ENCODE measurements at regions not wholly inside any gene's neighbourhood (a gene's known extent, or its start where the extent isn't known, plus 50 kb on each side); places are given as distances from the start of the nearest gene placed in this dataset.

GRCh38 chr7:81416659-81417058 is 353.2 kb downstream of the HGF start:
- no peak for TF ChIP-seq ZNF274 (IDR thresholded peaks at IDR 0.05; ENCODE audit: low read depth, low read length)
- TF ChIP-seq YY1 (IDR thresholded peaks at IDR 0.05; ENCODE audit: insufficient read depth, insufficient read length) = no peak
